Endodermal cell (in vitro differentiated cells): ENCODE measurements at regions not wholly inside any gene's neighbourhood (a gene's known extent, or its start where the extent isn't known, plus 50 kb on each side); places are given as distances from the start of the nearest gene placed in this dataset.

Experiments
- DNase-seq: peaks from one replicate; pipeline ENCODE4 v3.0.0-alpha.2; 2017
- H3K27ac ChIP-seq: 2 replicates; pipeline ENCODE4 v1.5.1; 2013; ENCODE audit warnings: mild to moderate bottlenecking, low read depth, low read length, moderate library complexity
- H3K27me3 ChIP-seq: 2 replicates; pipeline ENCODE4 v1.6.1; 2013; ENCODE audit warnings: mild to moderate bottlenecking, low read length, moderate library complexity; ENCODE audit not compliant: insufficient read depth, control insufficient read depth, poor library complexity, severe bottlenecking
- H3K36me3 ChIP-seq: 2 replicates; pipeline ENCODE4 v1.7.0; 2013; ENCODE audit warnings: mild to moderate bottlenecking, low read length, moderate library complexity; ENCODE audit not compliant: control insufficient read depth, insufficient read depth
- H3K4me1 ChIP-seq: one replicate; pipeline ENCODE4 v1.7.0; 2013; ENCODE audit warnings: low read length; ENCODE audit not compliant: control insufficient read depth, insufficient read depth
- H3K4me3 ChIP-seq: 2 replicates; pipeline ENCODE4 v1.5.1; 2013; ENCODE audit warnings: mild to moderate bottlenecking, low read length, moderate library complexity
- H3K9ac ChIP-seq: 2 replicates; pipeline ENCODE4 v1.6.1; 2013; ENCODE audit warnings: mild to moderate bottlenecking, low read length, moderate library complexity; ENCODE audit not compliant: poor library complexity, severe bottlenecking; ENCODE audit errors: extremely low read depth
- H3K9me3 ChIP-seq: 2 replicates; pipeline ENCODE4 v1.6.1; 2013; ENCODE audit warnings: mild to moderate bottlenecking, low read length, moderate library complexity; ENCODE audit not compliant: control insufficient read depth
- H3K27ac Mint-ChIP-seq: 2 replicates; pipeline ENCODE4 v1.8.0; 2020; ENCODE audit warnings: mixed read lengths
- H3K27me3 Mint-ChIP-seq: 2 replicates; pipeline ENCODE4 v1.8.0; 2021; ENCODE audit warnings: mild to moderate bottlenecking, mixed read lengths; ENCODE audit not compliant: insufficient read depth
- H3K36me3 Mint-ChIP-seq: 2 replicates; pipeline ENCODE4 v1.8.0; 2020; ENCODE audit warnings: low read depth, mixed read lengths
- H3K4me1 Mint-ChIP-seq: 2 replicates; pipeline ENCODE4 v1.8.0; 2020; ENCODE audit warnings: mixed read lengths
- H3K4me3 Mint-ChIP-seq: 2 replicates; pipeline ENCODE4 v1.8.0; 2020; ENCODE audit warnings: mild to moderate bottlenecking, moderate library complexity, mixed read lengths
- H3K9me3 Mint-ChIP-seq: 2 replicates; pipeline ENCODE4 v1.8.0; 2020; ENCODE audit warnings: mild to moderate bottlenecking, mixed read lengths
- CTCF ChIP-seq: fragments of 200-600 bp; sonication (generic); conservative IDR thresholded peaks from 2 replicates; pipeline ENCODE4 v1.5.0; 2021; ENCODE audit warnings: antibody characterized with exemption, mild to moderate bottlenecking
- WGBS, 2 experiments: methylation state at CpG; one replicate each; pipeline versions ENCODE4 v1.1.5 to v1.1.7; 2013; ENCODE audit warnings: missing lambda C conversion rate in 2 of 2, mixed read lengths in 1 of 2; ENCODE audit not compliant: insufficient coverage in 1 of 2, insufficient read length in 1 of 2; 5-methylcytosine and 5-hydroxymethylcytosine counted together

GRCh38 chr19:34588846-34589245 lies 88.1 kb downstream of the SCGB2B2 start:
- no peak overlapping the region for H3K4me3 Mint-ChIP-seq
- H3K4me1 Mint-ChIP-seq = peaks cover 7% of the 10 kb centered on the region
- H3K9me3 Mint-ChIP-seq = peaks cover 27% of the 10 kb centered on the region
- no peak for TF ChIP-seq CTCF
- H3K27ac Mint-ChIP-seq = no peak overlapping the region
- no peak overlapping the region for H3K9ac ChIP-seq
- 82 to 83% methylated on average over 1 to 2 of the region's 2 CpGs for WGBS, 2 experiments
- H3K27me3 ChIP-seq = no peaks in the 10 kb centered on the region
- no peaks in the 10 kb centered on the region for H3K36me3 Mint-ChIP-seq
- no peak overlapping the region for H3K27ac ChIP-seq
- DNase-seq = no peak
- no peaks in the 10 kb centered on the region for H3K36me3 ChIP-seq
- H3K4me3 ChIP-seq = no peak overlapping the region
- peaks cover 1% of the 10 kb centered on the region for H3K9me3 ChIP-seq
- no peaks in the 10 kb centered on the region for H3K4me1 ChIP-seq
- H3K27me3 Mint-ChIP-seq = peaks cover 31% of the 10 kb centered on the region

GRCh38 chr19:34588249-34588648 lies 88.7 kb downstream of the SCGB2B2 start:
- 83 to 96% methylated on average over 5 to 8 of the region's 8 CpGs for WGBS, 2 experiments
- no peak overlapping the region for H3K4me3 Mint-ChIP-seq
- peaks cover 27% of the 10 kb centered on the region for H3K9me3 Mint-ChIP-seq

DNA sequence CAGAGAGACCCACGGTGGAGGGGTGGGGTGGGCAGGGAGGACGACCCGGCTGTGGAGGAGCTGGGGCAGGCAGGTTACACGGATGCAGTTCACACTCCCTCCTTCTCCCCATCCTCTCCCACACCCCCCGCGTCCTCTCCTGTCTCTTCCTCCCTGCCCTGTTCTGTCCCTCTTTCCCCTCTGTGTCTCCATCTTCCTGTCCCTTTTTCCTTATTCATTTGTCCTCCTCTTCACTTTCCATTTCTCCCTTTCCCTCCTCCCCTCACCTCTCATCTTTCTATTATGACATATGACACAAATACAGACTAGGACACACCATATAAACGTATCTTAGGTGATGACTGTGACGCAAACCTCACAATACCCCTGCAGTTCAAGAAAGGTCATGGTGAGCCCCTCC lies 96.6 kb downstream of the SCGB2B2 start:
- peaks cover 23% of the 10 kb centered on the region for H3K27me3 ChIP-seq
- H3K9me3 ChIP-seq = peaks cover 4% of the 10 kb centered on the region
- H3K4me3 ChIP-seq = no peak overlapping the region
- Mint-ChIP-seq H3K27ac (no peak overlapping the region), H3K27me3 (peaks cover 44% of the 10 kb centered on the region), H3K4me1 (peaks cover 10% of the 10 kb centered on the region), H3K9me3 (peaks cover 7% of the 10 kb centered on the region), H3K36me3 (no peaks in the 10 kb centered on the region), H3K4me3 (no peak overlapping the region)
- H3K36me3 ChIP-seq = no peaks in the 10 kb centered on the region
- DNase-seq = no peak
- H3K4me1 ChIP-seq = no peaks in the 10 kb centered on the region
- TF ChIP-seq CTCF = no peak
- 61 to 73% methylated on average over 2 to 8 of the region's 8 CpGs for WGBS, 2 experiments
- no peak overlapping the region for H3K9ac ChIP-seq
- H3K27ac ChIP-seq = no peak overlapping the region

More at GRCh38 chr19:34588249-34588648, 88.7 kb downstream of the SCGB2B2 start:
- Mint-ChIP-seq H3K4me1 (peaks cover 7% of the 10 kb centered on the region), H3K36me3 (no peaks in the 10 kb centered on the region), H3K27ac (no peak overlapping the region), H3K27me3 (peaks cover 32% of the 10 kb centered on the region)
- Histone ChIP-seq H3K4me1 (no peaks in the 10 kb centered on the region), H3K27me3 (no peaks in the 10 kb centered on the region), H3K36me3 (no peaks in the 10 kb centered on the region), H3K9me3 (peaks cover 4% of the 10 kb centered on the region), H3K27ac (no peak overlapping the region), H3K9ac (no peak overlapping the region), H3K4me3 (no peak overlapping the region)
- TF ChIP-seq CTCF = no peak
- no peak for DNase-seq
